CD1c-positive myeloid dendritic cell (primary cell): ENCODE measurements at regions not wholly inside any gene's neighbourhood (a gene's known extent, or its start where the extent isn't known, plus 50 kb on each side); places are given as distances from the start of the nearest gene placed in this dataset.

ENCODE experiments used
- DNase-seq: peaks from one replicate; pipeline ENCODE4 v3.0.0-alpha.2; 2016; ENCODE audit errors: extremely low spot score

DNA sequence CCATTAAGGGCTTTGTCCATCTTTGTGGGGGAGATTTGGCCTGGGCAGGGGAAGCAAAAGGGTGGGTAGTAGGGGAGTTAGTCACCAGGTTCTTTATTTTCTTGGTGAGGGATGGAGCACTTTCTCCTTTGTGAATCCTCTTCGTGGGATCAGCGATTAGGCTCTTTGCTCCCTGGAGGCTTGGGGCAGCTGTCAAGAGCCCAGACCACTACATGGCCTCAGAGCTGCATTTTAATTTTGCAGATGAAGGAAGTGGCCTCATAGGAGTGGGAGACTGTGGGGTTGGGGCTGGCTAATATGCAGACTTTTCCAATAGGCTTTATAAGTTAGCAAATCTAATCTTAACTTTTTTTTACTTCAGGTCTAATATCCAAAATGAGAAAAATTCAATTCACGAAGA lies 168.1 kb upstream of the DEFB112 start:
- no peak for DNase-seq

GRCh38 chr6:50236164-50236563 lies 186.4 kb upstream of the DEFB112 start:
- DNase-seq, result no peak

- no peak for DNase-seq
These were observed 190.1 kb upstream of the DEFB112 start for GRCh38 chr6:50239853-50240252.

- no peak for DNase-seq
These were observed 191.3 kb upstream of the DEFB112 start for GRCh38 chr6:50240986-50241385.

- no peak for DNase-seq
These were observed 199.8 kb upstream of the DEFB112 start for GRCh38 chr6:50249493-50249892.

DNA sequence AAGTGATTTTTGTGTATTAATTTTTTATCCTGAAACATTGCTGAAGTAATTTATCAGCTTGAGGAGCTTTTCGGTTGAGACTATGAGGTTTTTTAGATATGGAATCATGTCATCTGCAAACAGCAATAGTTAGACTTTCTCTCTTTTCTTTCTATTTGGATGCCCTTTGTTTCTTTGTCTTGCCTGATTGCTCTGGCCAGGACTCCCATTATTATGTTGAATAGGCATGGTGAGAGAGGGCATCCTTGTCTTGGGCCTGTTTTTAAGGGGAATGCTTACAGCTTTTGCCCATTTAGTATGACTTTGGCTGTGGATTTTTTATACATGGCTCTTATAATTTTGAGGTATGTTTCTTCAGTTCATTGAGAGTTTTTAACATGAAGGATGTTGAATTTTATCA lies 207.6 kb upstream of the DEFB112 start:
- DNase-seq, result no peak

DNA sequence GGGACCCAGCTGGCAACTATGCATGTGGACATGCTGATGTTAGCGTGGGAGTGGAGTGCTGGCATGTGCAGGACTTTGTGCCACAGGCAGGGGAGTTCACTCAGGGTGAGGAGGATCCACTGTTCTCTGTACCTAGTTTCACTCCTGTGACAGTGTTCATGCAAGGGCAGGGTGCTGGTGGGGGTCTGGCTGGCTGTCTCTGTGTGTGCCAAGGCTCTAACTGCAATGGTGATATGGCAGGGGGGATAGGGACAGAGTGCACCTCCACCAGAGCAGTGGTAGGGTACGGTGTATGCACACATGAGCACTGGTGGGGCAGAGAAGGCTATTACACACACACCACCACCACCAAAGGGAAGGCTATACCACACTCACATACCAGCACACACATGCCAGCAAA lies 210.2 kb upstream of the DEFB112 start:
- no peak for DNase-seq

GRCh38 chr6:50264995-50265571 lies 215.4 kb upstream of the DEFB112 start:
- no peak for DNase-seq

GRCh38 chr6:50270415-50270814 lies 220.7 kb upstream of the DEFB112 start:
- DNase-seq, result no peak

GRCh38 chr6:50271266-50271665 lies 221.5 kb upstream of the DEFB112 start:
- DNase-seq, result no peak

GRCh38 chr6:50271817-50272216 lies 222.1 kb upstream of the DEFB112 start:
- no peak for DNase-seq

DNA sequence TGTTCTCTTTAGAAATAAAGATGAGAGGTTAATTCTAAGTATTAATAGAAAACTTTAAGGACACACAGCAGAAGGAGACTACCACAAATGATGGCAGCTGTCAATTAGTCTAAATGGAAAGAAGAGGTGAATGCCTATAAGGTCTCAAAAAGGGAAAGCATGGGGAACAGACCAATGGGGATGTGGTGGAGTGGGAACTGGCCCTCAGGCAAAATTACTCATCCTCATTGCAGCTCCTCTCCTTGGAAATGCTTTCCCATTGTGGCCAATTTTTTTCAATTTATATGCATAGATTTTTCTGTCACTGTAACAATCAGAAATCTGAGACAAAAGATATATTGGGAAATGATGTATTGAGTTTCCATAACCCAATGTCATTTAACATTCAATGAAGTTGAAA lies 222.9 kb upstream of the DEFB112 start:
- no peak for DNase-seq

GRCh38 chr6:50276771-50277261 lies 227.1 kb upstream of the DEFB112 start:
- DNase-seq, result no peak

DNA sequence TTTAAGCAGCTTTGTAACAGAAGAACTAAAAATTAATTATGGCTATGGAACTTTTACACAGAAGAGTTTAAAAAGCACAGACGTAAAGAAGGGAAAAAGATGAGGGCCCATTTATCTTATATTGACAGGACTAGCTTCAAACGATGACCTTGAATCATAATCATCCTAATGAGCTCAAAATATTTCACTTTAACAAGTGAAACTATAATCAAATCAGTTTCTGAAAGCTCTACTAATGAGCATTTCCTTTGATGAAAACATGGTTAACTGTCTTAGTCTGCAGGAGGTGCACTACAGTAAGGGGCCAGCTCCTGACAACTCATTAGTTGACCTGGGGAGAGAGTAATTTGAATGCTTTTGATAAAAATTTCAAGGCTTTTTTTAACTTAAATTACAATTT lies 228.0 kb upstream of the DEFB112 start:
- no peak for DNase-seq

GRCh38 chr6:50278663-50279062 lies 228.9 kb upstream of the DEFB112 start:
- DNase-seq, result no peak

- DNase-seq, result no peak
These were observed 236.0 kb upstream of the DEFB112 start for GRCh38 chr6:50285735-50286134.

GRCh38 chr6:50288241-50288640 lies 238.5 kb upstream of the DEFB112 start:
- DNase-seq, result no peak

DNA sequence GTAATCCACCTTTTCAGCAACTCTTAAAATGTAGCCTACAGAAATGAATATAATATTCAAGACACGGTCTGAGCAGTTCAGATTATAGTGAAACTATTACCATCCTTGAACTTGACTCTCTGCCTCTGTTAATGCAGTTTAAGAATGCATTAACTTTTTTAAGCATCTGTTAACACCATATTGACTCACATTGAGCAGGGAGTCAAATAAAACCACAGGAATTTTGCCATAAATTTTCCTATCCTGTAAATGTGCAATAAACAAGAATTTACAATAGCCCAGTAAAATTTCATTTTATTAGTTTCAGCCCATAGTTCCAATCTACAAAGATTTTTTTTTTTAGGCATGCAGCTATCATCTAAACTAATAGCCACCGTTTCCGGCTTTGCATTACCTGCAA lies 239.2 kb upstream of the DEFB112 start:
- DNase-seq, result no peak

DNA sequence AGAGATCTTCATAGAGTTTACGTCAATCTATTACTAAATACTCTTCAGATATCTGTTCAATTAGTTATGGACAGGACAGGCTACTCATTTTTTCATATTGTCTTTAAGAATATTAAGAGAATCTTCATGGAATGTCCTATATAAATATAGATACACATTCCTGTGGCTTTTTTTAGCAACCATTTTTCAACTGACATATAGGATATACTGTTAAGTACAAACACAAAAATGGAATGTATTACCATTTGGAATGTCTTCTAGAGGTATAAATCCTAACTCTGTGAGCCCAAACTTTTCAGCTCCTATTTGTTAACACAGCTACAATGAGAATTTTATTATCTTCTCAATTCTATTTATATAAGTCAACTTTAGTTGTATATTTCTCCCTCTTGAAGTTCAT lies 239.6 kb upstream of the DEFB112 start:
- DNase-seq, result no peak

DNA sequence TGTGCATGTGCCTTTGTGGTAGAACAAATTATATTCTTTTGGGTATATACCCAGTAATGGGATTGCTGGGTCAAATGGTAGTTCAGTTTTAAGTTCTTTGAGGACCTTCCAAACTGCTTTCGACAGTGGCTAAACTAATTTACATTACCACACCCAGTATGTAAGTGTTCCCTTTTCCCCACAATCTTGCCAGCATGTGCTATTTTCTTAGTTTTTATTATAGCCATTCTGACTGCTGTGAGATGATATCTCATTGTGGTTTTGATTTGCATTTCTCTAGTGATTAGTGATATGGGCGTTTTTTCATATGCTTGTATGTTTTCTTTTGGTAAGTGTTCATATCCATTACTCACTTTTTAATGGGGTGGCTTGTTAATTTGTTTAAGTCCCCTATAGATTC lies 251.6 kb upstream of the DEFB112 start:
- DNase-seq, result no peak

GRCh38 chr6:50305660-50306059 lies 255.9 kb upstream of the DEFB112 start:
- DNase-seq, result no peak

DNA sequence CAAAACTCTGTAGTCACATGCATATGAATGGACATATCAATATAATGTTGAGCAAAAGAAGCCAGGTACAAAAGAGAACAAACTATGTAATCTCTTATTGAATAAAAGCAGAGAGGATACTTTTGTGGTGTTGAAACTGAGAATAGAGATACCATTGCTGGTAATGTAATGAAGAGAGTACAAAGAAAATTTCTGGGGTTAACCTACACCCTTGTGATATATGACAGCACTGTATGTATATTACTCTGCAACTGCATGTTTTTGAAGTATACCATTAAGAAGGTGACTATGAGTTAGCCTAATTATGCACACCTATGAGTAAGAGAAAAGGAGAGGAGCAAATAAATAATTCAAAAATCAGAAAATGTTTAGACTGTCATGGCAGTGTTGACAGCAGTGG lies 268.8 kb upstream of the DEFB112 start:
- DNase-seq, result no peak

GRCh38 chr6:50330347-50330746 lies 280.6 kb upstream of the DEFB112 start:
- DNase-seq, result no peak

GRCh38 chr6:50330963-50331362 lies 281.2 kb upstream of the DEFB112 start:
- no peak for DNase-seq
